H9 (cell line): ENCODE measurements at regions not wholly inside any gene's neighbourhood (a gene's known extent, or its start where the extent isn't known, plus 50 kb on each side); places are given as distances from the start of the nearest gene placed in this dataset.

Experiments
- DNase-seq: peaks from one replicate; pipeline ENCODE4 v3.0.0-alpha.2; 2017
- H2AFZ ChIP-seq: one replicate; pipeline ENCODE4 v1.6.1; 2013; ENCODE audit warnings: mild to moderate bottlenecking, low read length, control low read depth, moderate library complexity
- H2AK5ac ChIP-seq: 2 replicates; pipeline ENCODE4 v1.6.1; 2013; ENCODE audit warnings: low read length, control low read depth, mixed read lengths; ENCODE audit not compliant: insufficient read length
- H2BK120ac ChIP-seq: one replicate; pipeline ENCODE4 v1.6.1; 2013; ENCODE audit warnings: low read depth, mild to moderate bottlenecking, low read length, control low read depth, inconsistent platforms; ENCODE audit not compliant: poor library complexity, severe bottlenecking
- H2BK12ac ChIP-seq: 2 replicates; pipeline ENCODE4 v1.6.1; 2013; ENCODE audit warnings: low read length, control low read depth, mixed read lengths, low read depth; ENCODE audit not compliant: insufficient read length
- H2BK15ac ChIP-seq: 2 replicates; pipeline ENCODE4 v1.6.1; 2013; ENCODE audit warnings: low read depth, low read length, control low read depth
- H2BK20ac ChIP-seq: one replicate; pipeline ENCODE4 v1.6.1; 2013; ENCODE audit warnings: low read depth, mild to moderate bottlenecking, low read length, control low read depth, inconsistent platforms; ENCODE audit not compliant: poor library complexity, severe bottlenecking
- H2BK5ac ChIP-seq: 2 replicates; pipeline ENCODE4 v1.6.1; 2013; ENCODE audit warnings: low read length, control low read depth, mixed read lengths; ENCODE audit not compliant: insufficient read length
- H3K14ac ChIP-seq: 2 replicates; pipeline ENCODE4 v1.6.1; 2013; ENCODE audit warnings: low read length, control low read depth; ENCODE audit not compliant: insufficient read depth
- H3K18ac ChIP-seq: 2 replicates; pipeline ENCODE4 v1.6.1; 2013; ENCODE audit warnings: low read depth, mild to moderate bottlenecking, mixed read lengths, low read length, control low read depth; ENCODE audit not compliant: insufficient read length
- H3K23ac ChIP-seq: 2 replicates; pipeline ENCODE4 v1.6.1; 2013; ENCODE audit warnings: low read length, control low read depth, mixed read lengths, low read depth; ENCODE audit not compliant: insufficient read length
- H3K23me2 ChIP-seq: 2 replicates; pipeline ENCODE4 v1.6.1; 2013; ENCODE audit warnings: low read depth, mild to moderate bottlenecking, mixed read lengths, low read length, control low read depth; ENCODE audit not compliant: insufficient read length, poor library complexity, severe bottlenecking
- H3K27ac ChIP-seq: 2 replicates; pipeline ENCODE4 v1.5.1; 2013; ENCODE audit warnings: low read length, control low read depth, mixed read lengths, low read depth; ENCODE audit not compliant: insufficient read length
- H3K27me3 ChIP-seq: 2 replicates; pipeline ENCODE4 v1.6.1; 2013; ENCODE audit warnings: low read length, control low read depth, inconsistent platforms; ENCODE audit not compliant: insufficient read depth
- H3K4ac ChIP-seq: 2 replicates; pipeline ENCODE4 v1.6.1; 2013; ENCODE audit warnings: low read depth, mild to moderate bottlenecking, control low read depth, inconsistent platforms, low read length, moderate library complexity
- H3K4me1 ChIP-seq: 2 replicates; pipeline ENCODE4 v1.6.1; 2013; ENCODE audit warnings: low read length, control low read depth, inconsistent platforms; ENCODE audit not compliant: insufficient read depth
- H3K4me2 ChIP-seq: 2 replicates; pipeline ENCODE4 v1.6.1; 2013; ENCODE audit warnings: low read length, control low read depth, mixed read lengths; ENCODE audit not compliant: insufficient read length, insufficient read depth
- H3K56ac ChIP-seq: 2 replicates; pipeline ENCODE4 v1.6.1; 2013; ENCODE audit warnings: low read depth, mild to moderate bottlenecking, mixed read lengths, low read length, control low read depth; ENCODE audit not compliant: insufficient read length
- H3K79me1 ChIP-seq: 2 replicates; pipeline ENCODE4 v1.6.1; 2013; ENCODE audit warnings: low read depth, mild to moderate bottlenecking, moderate library complexity, low read length, control low read depth, inconsistent platforms; ENCODE audit not compliant: insufficient read depth, poor library complexity, severe bottlenecking
- H3K79me2 ChIP-seq: 2 replicates; pipeline ENCODE4 v1.6.1; 2013; ENCODE audit warnings: low read length, control low read depth, inconsistent platforms; ENCODE audit not compliant: insufficient read depth
- H3K9ac ChIP-seq: 2 replicates; pipeline ENCODE4 v1.6.1; 2013; ENCODE audit warnings: low read length, control low read depth, mixed read lengths; ENCODE audit not compliant: insufficient read length; ENCODE audit errors: extremely low read depth
- H3K9me3 ChIP-seq: one replicate; pipeline ENCODE4 v1.6.1; 2013; ENCODE audit warnings: low read depth, low read length, inconsistent platforms; ENCODE audit not compliant: control insufficient read depth
- H3T11ph ChIP-seq: one replicate; pipeline ENCODE4 v1.6.1; 2013; ENCODE audit warnings: mild to moderate bottlenecking, low read length, control low read depth, inconsistent platforms
- H4K20me1 ChIP-seq: one replicate; pipeline ENCODE4 v1.6.1; 2013; ENCODE audit not compliant: control insufficient read depth, insufficient read length, insufficient read depth
- H4K5ac ChIP-seq: 2 replicates; pipeline ENCODE4 v1.6.1; 2013; ENCODE audit warnings: low read depth, mild to moderate bottlenecking, mixed read lengths, low read length, control low read depth; ENCODE audit not compliant: insufficient read length
- H4K8ac ChIP-seq: replicated peaks from 2 replicates; pipeline ENCODE4 v1.6.1; 2013; ENCODE audit warnings: low read length, control low read depth, mixed read lengths, low read depth; ENCODE audit not compliant: insufficient read length
- H4K91ac ChIP-seq: 2 replicates; pipeline ENCODE4 v1.6.1; 2013; ENCODE audit warnings: low read depth, mild to moderate bottlenecking, moderate library complexity, mixed read lengths, low read length, control low read depth; ENCODE audit not compliant: insufficient read length
- H3K27ac Mint-ChIP-seq, 3 experiments: 2 replicates in 2 of 3; 3 replicates in 1 of 3; pipeline ENCODE4 v1.8.0; 2020 to 2021; ENCODE audit warnings: mixed read lengths in 3 of 3, mild to moderate bottlenecking in 1 of 3, moderate library complexity in 1 of 3
- H3K27me3 Mint-ChIP-seq: 2 replicates; pipeline ENCODE4 v1.8.0; 2021; ENCODE audit warnings: low read depth, mild to moderate bottlenecking, moderate library complexity, mixed read lengths
- H3K36me3 Mint-ChIP-seq, 3 experiments: 2 replicates in 2 of 3; 3 replicates in 1 of 3; pipeline ENCODE4 v1.8.0; 2020 to 2021; ENCODE audit warnings: low read depth in 3 of 3, mixed read lengths in 3 of 3; ENCODE audit not compliant: insufficient read depth in 1 of 3
- H3K4me1 Mint-ChIP-seq, 2 experiments: 2 replicates each; pipeline ENCODE4 v1.8.0; 2020; ENCODE audit warnings: mixed read lengths in 2 of 2
- H3K4me3 Mint-ChIP-seq, 2 experiments: 2 replicates in 1 of 2; 3 replicates in 1 of 2; pipeline ENCODE4 v1.8.0; 2020 to 2021; ENCODE audit warnings: mild to moderate bottlenecking in 2 of 2, mixed read lengths in 2 of 2, moderate library complexity in 1 of 2
- H3K9me3 Mint-ChIP-seq, 2 experiments: 2 replicates in 1 of 2; 3 replicates in 1 of 2; pipeline ENCODE4 v1.8.0; 2020; ENCODE audit warnings: mild to moderate bottlenecking in 2 of 2, mixed read lengths in 2 of 2, moderate library complexity in 1 of 2
- CTCF ChIP-seq: fragments of 200-600 bp; sonication (generic); conservative IDR thresholded peaks from 3 replicates; pipeline ENCODE4 v1.8.0; 2021; ENCODE audit warnings: antibody characterized with exemption, mild to moderate bottlenecking
- WGBS: extraction: QIAGEN DNeasy Blood & Tissue Kit; methylation state at CpG from one replicate; pipeline ENCODE4 v1.1.7; 2013; ENCODE audit warnings: missing lambda C conversion rate, low lambda C conversion rate, mixed read lengths; ENCODE audit not compliant: insufficient read length; ENCODE audit errors: extremely low coverage; 5-methylcytosine and 5-hydroxymethylcytosine counted together

GRCh38 chr15:47846128-47846868, 129.0 kb downstream of the SEMA6D start:
- Histone ChIP-seq H3K79me1 (no peaks in the 10 kb centered on the region), H2AFZ (no peak overlapping the region), H2AK5ac (no peak overlapping the region), H3K14ac (no peak overlapping the region), H4K20me1 (no peaks in the 10 kb centered on the region), H3K79me2 (no peaks in the 10 kb centered on the region), H3K4me1 (no peaks in the 10 kb centered on the region), H2BK120ac (no peak overlapping the region), H2BK12ac (no peak overlapping the region), H3K27me3 (no peaks in the 10 kb centered on the region), H3K9me3 (no peaks in the 10 kb centered on the region), H3K9ac (no peak overlapping the region), H4K8ac (no peak overlapping the region), H3T11ph (no peak overlapping the region), H4K5ac (no peak overlapping the region), H3K23me2 (no peaks in the 10 kb centered on the region), H2BK20ac (no peak overlapping the region), H4K91ac (no peak overlapping the region), H3K56ac (no peak overlapping the region), H3K23ac (no peak overlapping the region), H3K4me2 (no peak overlapping the region), H2BK15ac (no peak overlapping the region), H2BK5ac (no peak overlapping the region), H3K18ac (no peak overlapping the region), H3K27ac (no peak overlapping the region), H3K4ac (no peak overlapping the region)
- TF ChIP-seq CTCF = no peak
- peaks cover 3% of the 10 kb centered on the region; the same call in 1 of the 2 replicates for H3K27me3 Mint-ChIP-seq
- H3K4me1 Mint-ChIP-seq = peaks cover 3 to 4% of the 10 kb centered on the region in 2 experiments; a peak in 2 of 4 replicates
- no peaks in the 10 kb centered on the region for H3K9me3 Mint-ChIP-seq
- H3K4me3 Mint-ChIP-seq = no peak overlapping the region
- no peak for DNase-seq
- H3K36me3 Mint-ChIP-seq = no peaks in the 10 kb centered on the region; a peak in 1 of 7 replicates
- WGBS = no CpG with 5 or more reads among the region's 2 CpGs
- H3K27ac Mint-ChIP-seq = no peak overlapping the region
